IMR-90 (cell line): ENCODE measurements at regions not wholly inside any gene's neighbourhood (a gene's known extent, or its start where the extent isn't known, plus 50 kb on each side); places are given as distances from the start of the nearest gene placed in this dataset.

Experiments
- CEBPB ChIP-seq: IDR thresholded peaks from 2 replicates; pipeline ENCODE4 v1.6.1; 2012; ENCODE audit warnings: low read depth, low read length, improper control_type of control experiment
- CTCF ChIP-seq: conservative IDR thresholded peaks from 2 replicates; pipeline ENCODE4 v1.5.1; 2012; ENCODE audit warnings: mild to moderate bottlenecking, low read depth, low read length, improper control_type of control experiment
- FOS ChIP-seq: fragments of 150-350 bp; IDR thresholded peaks from 2 replicates; pipeline ENCODE4 v1.6.1; 2016; ENCODE audit warnings: low read depth, low read length
- MAFK ChIP-seq: IDR thresholded peaks from 2 replicates; pipeline ENCODE4 v1.6.1; 2012; ENCODE audit warnings: low read depth, low read length, improper control_type of control experiment
- MAZ ChIP-seq: IDR thresholded peaks from 2 replicates; pipeline ENCODE4 v1.6.1; 2012; ENCODE audit warnings: low read depth, mild to moderate bottlenecking, low read length, improper control_type of control experiment, moderate library complexity, borderline replicate concordance
- MXI1 ChIP-seq: IDR thresholded peaks from 2 replicates; pipeline ENCODE4 v1.6.1; 2012; ENCODE audit warnings: low read depth, mild to moderate bottlenecking, low read length, moderate library complexity, borderline replicate concordance
- NFE2L2 ChIP-seq: fragments of 150-350 bp; IDR thresholded peaks from 2 replicates; pipeline ENCODE4 v1.6.1; 2016; ENCODE audit warnings: low read depth, mild to moderate bottlenecking, low read length
- POLR2A ChIP-seq: IDR thresholded peaks from 2 replicates; pipeline ENCODE4 v1.6.1; 2012; ENCODE audit warnings: mild to moderate bottlenecking, low read depth, low read length
- RAD21 ChIP-seq: IDR thresholded peaks from 2 replicates; pipeline ENCODE4 v1.6.1; 2012; ENCODE audit warnings: low read length, improper control_type of control experiment
- RCOR1 ChIP-seq: IDR thresholded peaks from 2 replicates; pipeline ENCODE4 v1.6.1; 2012; ENCODE audit warnings: mild to moderate bottlenecking, low read length, improper control_type of control experiment; ENCODE audit not compliant: insufficient replicate concordance
- RFX5 ChIP-seq: IDR thresholded peaks from 2 replicates; pipeline ENCODE4 v1.8.0; 2012; ENCODE audit warnings: low read depth, mild to moderate bottlenecking, low read length, moderate library complexity
- SMC3 ChIP-seq: fragments of 150-350 bp; IDR thresholded peaks from 2 replicates; pipeline ENCODE4 v1.6.1; 2016; ENCODE audit warnings: low read depth, mild to moderate bottlenecking, antibody characterized with exemption, low read length, moderate library complexity
- TF ChIP-seq, protein P1 (sequence below): fragments of 150-350 bp; IDR thresholded peaks from 2 replicates; pipeline ENCODE4 v1.6.1; 2017; ENCODE audit warnings: mild to moderate bottlenecking, antibody characterized with exemption, low read length, low read depth

- TF ChIP-seq CEBPB, result no peak
- no peak for TF ChIP-seq CTCF
- no peak for TF ChIP-seq NFE2L2
- no peak for TF ChIP-seq POLR2A
- TF ChIP-seq, protein P1, sequence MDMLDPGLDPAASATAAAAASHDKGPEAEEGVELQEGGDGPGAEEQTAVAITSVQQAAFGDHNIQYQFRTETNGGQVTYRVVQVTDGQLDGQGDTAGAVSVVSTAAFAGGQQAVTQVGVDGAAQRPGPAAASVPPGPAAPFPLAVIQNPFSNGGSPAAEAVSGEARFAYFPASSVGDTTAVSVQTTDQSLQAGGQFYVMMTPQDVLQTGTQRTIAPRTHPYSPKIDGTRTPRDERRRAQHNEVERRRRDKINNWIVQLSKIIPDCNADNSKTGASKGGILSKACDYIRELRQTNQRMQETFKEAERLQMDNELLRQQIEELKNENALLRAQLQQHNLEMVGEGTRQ, result no peak
- TF ChIP-seq RAD21, result no peak
- no peak for TF ChIP-seq MAFK
- TF ChIP-seq RCOR1, result no peak
- no peak for TF ChIP-seq SMC3
- no peak for TF ChIP-seq MXI1
- TF ChIP-seq RFX5, result no peak
- no peak for TF ChIP-seq FOS
- no peak for TF ChIP-seq MAZ
These were observed 236.5 kb downstream of the PARM1 start for GRCh38 chr4:75169427-75169826.
